ENCODE measurements at regions not wholly inside any gene's neighbourhood (a gene's known extent, or its start where the extent isn't known, plus 50 kb on each side); places are given as distances from the start of the nearest gene placed in this dataset.

DNA sequence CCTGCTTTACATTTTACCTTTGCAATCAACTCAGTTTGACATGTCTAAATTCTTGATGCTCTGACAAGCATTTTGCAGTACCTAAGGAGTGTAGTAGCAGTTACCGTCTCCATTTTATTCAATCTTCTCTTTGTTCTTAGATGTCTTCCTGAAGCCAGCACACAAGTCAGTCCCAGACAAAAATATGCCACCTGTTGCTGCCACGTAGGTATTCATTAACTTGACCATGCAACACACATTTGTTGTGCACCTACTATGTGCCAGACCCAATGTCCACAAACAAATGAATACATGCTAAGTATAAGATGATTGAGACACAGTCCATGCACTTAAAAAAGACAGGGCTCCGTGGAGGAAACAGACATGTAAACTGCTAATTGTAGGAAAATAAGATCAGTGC is 81.5 kb upstream of the NGF start:
- Histone ChIP-seq H4K20me1 (ENCODE audit: insufficient read depth, low read length) (no peaks in the 10 kb centered on the region), H2AFZ (replicated peaks; ENCODE audit: low read length, poor library complexity) (no peak overlapping the region), H3K56ac (ENCODE audit: extremely low read depth, insufficient read depth, low read length) (no peak overlapping the region), H3K4me3 (ENCODE audit: insufficient read depth, low read depth, low read length) (no peak overlapping the region), H3K4ac (ENCODE audit: low read depth, low read length) (no peak overlapping the region), H2BK120ac (ENCODE audit: low read depth, low read length) (no peak overlapping the region), H3K36me3 (ENCODE audit: control insufficient read depth, insufficient read depth, low read length) (no peaks in the 10 kb centered on the region), H3K4me1 (ENCODE audit: control insufficient read depth, insufficient read depth, low read length) (peaks cover 4% of the 10 kb centered on the region; the same call in 1 of the 2 replicates), H3K27ac (ENCODE audit: insufficient read depth, low read length) (no peak overlapping the region), H3K18ac (ENCODE audit: low read depth, low read length) (no peak overlapping the region), H3K9me3 (ENCODE audit: control insufficient read depth, insufficient read depth, low read length) (no peaks in the 10 kb centered on the region), H2AK9ac (replicated peaks; ENCODE audit: low read depth, low read length, poor library complexity) (no peak overlapping the region), H3K23ac (ENCODE audit: low read depth, low read length) (no peak overlapping the region), H3K79me1 (ENCODE audit: low read depth in 1 of 2, low read length in 2 of 2) (no peaks in the 10 kb centered on the region), H4K91ac (ENCODE audit: insufficient read depth, low read depth, low read length) (no peak overlapping the region), H2BK20ac (ENCODE audit: low read depth, low read length) (no peak overlapping the region), H3K27me3 (ENCODE audit: control insufficient read depth, insufficient read depth, low read length) (no peaks in the 10 kb centered on the region), H3K14ac (replicated peaks; ENCODE audit: low read depth, low read length) (no peak overlapping the region), H2AK5ac (ENCODE audit: low read depth, low read length) (no peak overlapping the region), H2BK5ac (ENCODE audit: low read depth, low read length, poor library complexity, severe bottlenecking) (no peak overlapping the region), H3K4me2 (ENCODE audit: low read depth, low read length) (no peak overlapping the region), H4K5ac (ENCODE audit: low read depth, low read length) (no peak overlapping the region), H4K8ac (ENCODE audit: low read depth in 2 of 2, low read length in 2 of 2) (no peak overlapping the region), H3K9ac (ENCODE audit: low read depth, low read length) (no peak overlapping the region), H2BK15ac (ENCODE audit: low read depth, low read length) (no peak overlapping the region), H3K9me1 (ENCODE audit: insufficient read depth, low read length) (no peaks in the 10 kb centered on the region)
- intact Hi-C loops (cut with micrococcal nuclease): no loop called here
- in situ Hi-C loops (cut with MboI; ENCODE audit: low sequenced_read_pairs): no loop called here
- WGBS, 2 experiments (ENCODE audit: extremely low coverage in 2 of 2, insufficient read length in 1 of 2): no CpG with 5 or more reads among the region's 3 CpGs
- ChIA-PET CTCF (interaction anchor here (0.8 kb wide), 1 partner anchor 17 kb away, joined by 3 read pairs; no protein-coding TSS in a partner anchor), POLR2A (ENCODE audit: unreplicated experiment) (no interaction called here)
- ATAC-seq (ENCODE audit: low read depth) (no peak), DNase-seq (no peak)
- no TSS peak for BruUV-seq (replicated peaks)
- dilution Hi-C loops (cut with HindIII; ENCODE audit: low sequenced_read_pairs, unreplicated experiment): no loop called here
- no peak for TF ChIP-seq CHD1 (IDR thresholded peaks at IDR 0.05; ENCODE audit: low read depth, low read length)
- no peak for TF ChIP-seq MAFK (IDR thresholded peaks at IDR 0.05; ENCODE audit: low read depth, low read length)
- TF ChIP-seq RAD21 (IDR thresholded peaks at IDR 0.05; ENCODE audit: low read length): no peak
- TF ChIP-seq BHLHE40 (IDR thresholded peaks at IDR 0.05; ENCODE audit: low read depth, low read length): no peak
- no peak for TF ChIP-seq RCOR1 (IDR thresholded peaks at IDR 0.05; ENCODE audit: insufficient replicate concordance, low read length)

Measured in IMR-90 (cell line).